ENCODE measurements at regions not wholly inside any gene's neighbourhood (a gene's known extent, or its start where the extent isn't known, plus 50 kb on each side); places are given as distances from the start of the nearest gene placed in this dataset.

DNA sequence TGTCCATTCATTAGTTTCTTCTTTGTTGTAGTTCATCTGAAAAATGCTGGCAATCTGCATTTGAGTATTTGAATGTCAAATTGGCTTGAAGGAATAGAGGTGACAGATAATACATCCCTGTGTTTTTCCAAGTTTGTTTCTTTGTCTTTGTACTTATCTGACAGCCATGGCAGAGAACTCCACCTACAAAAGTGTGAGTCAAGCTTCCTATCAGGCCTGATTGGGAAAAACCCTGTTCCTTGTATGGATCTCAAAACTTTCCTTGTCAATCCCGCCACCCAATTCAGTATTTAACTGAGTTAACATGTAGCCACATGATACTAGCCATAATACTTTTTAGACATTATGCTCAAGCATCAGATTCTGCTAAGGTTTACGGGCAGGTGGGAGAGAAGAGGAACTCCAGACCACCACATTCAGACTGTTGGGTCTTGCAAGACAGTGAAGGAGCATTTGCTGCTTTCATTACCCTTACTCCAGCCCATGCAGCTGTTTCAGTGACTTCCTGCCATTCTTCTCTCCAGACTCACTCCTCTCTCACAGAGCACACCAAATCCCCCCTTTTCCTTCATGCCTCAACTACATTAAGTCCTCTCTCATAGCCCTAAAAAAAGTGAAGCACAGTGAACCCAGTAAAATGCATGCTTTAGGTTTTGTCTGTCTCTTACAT, 65.9 kb downstream of the BLID start:
- no peak for TF ChIP-seq POLR2AphosphoS5 (IDR thresholded peaks at IDR 0.05)
- TF ChIP-seq POLR2A (IDR thresholded peaks at IDR 0.05): no peak
- TF ChIP-seq, protein P1, sequence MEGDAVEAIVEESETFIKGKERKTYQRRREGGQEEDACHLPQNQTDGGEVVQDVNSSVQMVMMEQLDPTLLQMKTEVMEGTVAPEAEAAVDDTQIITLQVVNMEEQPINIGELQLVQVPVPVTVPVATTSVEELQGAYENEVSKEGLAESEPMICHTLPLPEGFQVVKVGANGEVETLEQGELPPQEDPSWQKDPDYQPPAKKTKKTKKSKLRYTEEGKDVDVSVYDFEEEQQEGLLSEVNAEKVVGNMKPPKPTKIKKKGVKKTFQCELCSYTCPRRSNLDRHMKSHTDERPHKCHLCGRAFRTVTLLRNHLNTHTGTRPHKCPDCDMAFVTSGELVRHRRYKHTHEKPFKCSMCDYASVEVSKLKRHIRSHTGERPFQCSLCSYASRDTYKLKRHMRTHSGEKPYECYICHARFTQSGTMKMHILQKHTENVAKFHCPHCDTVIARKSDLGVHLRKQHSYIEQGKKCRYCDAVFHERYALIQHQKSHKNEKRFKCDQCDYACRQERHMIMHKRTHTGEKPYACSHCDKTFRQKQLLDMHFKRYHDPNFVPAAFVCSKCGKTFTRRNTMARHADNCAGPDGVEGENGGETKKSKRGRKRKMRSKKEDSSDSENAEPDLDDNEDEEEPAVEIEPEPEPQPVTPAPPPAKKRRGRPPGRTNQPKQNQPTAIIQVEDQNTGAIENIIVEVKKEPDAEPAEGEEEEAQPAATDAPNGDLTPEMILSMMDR (IDR thresholded peaks at IDR 0.05): no peak
- TF ChIP-seq EP300 (IDR thresholded peaks at IDR 0.05; ENCODE audit: low read depth): no peak

All from transverse colon (tissue), 4 donors.